Urothelium cell line (cell line): ENCODE measurements at regions not wholly inside any gene's neighbourhood (a gene's known extent, or its start where the extent isn't known, plus 50 kb on each side); places are given as distances from the start of the nearest gene placed in this dataset.

Experiments used
- DNase-seq: peaks from one replicate; pipeline ENCODE4 v3.0.0; 2011; ENCODE audit warnings: low spot score, mixed read lengths
- FAIRE-seq: peaks from 2 replicates; lab custom pipeline; 2011; peaks lifted over from hg19 to GRCh38; lab: Jason Lieb, UNC

DNA sequence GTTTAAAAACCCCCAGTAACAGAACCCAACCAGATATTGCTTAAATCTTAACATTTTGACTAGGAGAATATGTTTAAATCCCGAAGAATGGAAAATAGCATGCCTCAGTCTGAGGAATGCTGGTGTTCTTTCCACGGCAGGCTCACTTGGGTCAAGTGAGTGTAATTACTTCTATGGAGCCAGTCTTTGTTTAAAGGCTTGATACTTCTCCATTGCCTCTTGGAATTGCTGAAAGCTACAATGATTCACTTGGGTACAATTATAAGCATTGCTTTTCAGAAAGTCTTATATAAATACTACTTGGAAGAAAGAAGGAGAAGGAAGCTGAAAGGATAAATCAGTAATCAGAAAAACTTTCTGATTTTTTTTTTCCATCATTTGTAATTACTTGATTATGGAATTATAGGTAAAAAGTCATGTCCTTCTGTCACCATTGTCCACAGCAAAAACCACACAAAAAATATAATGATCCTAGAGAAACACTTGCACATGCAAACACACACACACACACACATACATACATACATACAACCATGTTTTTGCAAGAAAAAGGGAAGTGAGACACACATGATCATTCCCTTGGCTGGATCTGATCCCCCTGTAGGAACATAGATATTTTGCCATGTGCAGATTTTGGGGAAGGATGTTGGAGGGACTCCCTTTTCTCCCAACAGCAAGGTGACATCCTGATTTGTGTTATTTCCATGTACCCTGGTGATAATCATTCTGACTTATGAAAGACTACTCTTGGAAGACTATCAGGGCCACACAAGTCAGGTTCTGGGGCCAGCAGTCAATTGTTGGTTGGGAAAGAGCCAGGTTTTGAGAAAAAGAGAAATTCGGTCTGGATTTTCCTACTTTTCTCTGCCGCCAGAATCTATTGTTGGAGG lies 396.0 kb upstream of the BTBD3 start:
- DNase-seq (no peak), FAIRE-seq (no peak)

- no peak for FAIRE-seq
- DNase-seq: no peak
These were observed 395.3 kb upstream of the BTBD3 start for GRCh38 chr20:11522366-11522741.

GRCh38 chr20:11529047-11529446 lies 388.6 kb upstream of the BTBD3 start:
- FAIRE-seq (no peak), DNase-seq (peak; percentile 37)

DNA sequence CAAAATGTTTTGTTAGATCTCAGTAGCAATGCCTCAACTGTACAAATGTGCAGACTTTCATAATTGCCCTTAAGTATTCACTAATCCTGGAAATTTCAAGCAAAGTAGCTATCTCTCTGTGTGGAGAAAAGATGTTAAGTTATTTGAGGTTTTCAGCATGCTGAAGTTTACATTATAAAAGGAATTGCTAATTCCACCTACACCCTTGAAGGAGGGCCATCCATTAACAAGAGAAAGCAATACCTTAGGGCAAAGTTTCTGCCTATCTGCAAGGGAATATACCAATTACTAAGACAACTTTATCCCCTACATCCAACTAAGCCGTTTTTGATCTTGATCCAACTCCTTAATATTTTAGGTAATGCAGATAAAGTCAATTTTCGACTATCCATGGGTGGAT lies 380.7 kb upstream of the BTBD3 start:
- no peak for FAIRE-seq

DNA sequence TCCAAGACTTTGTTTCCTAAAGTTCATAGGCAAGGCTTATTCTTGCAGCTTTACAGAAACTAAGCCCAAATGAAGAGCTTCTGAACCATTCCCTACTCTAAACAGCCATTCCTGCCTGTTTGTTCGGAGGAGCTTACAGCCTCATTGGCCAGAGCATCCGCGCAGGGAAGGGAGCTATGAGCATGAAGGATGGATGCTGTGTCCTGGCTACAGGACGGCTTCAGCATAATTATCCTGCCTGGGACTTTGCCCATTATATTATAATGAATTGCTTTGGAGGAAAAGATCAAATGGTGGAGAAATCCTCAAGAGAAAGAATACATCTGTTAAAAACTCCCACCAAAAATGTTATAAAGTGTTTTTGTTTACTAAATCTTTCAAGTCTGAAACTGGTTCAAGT lies 378.2 kb upstream of the BTBD3 start:
- no peak for FAIRE-seq
- no peak for DNase-seq

More for the DNA sequence above, 380.7 kb upstream of the BTBD3 start:
- DNase-seq: no peak

GRCh38 chr20:11540558-11540957 lies 377.1 kb upstream of the BTBD3 start:
- no peak for FAIRE-seq

DNA sequence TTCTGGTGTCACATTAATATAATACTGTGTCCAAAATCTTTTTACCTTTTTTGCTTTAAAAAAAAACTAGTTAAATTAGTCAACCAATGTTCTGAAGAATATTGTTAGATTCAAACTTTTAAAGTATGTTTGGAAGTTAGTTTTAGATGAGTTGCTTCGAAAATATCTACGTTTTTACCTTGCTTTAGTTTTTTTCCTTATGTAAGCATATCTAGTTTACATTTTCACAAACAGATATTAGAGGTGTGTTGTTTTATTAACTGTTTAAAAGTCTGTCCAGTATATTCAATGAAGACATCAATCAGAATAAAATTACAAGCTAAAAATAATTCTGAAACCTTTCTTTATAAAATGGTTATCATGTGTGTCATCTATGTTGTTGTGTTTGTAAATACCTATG lies 375.0 kb upstream of the BTBD3 start:
- FAIRE-seq: no peak
- DNase-seq: no peak

More at GRCh38 chr20:11540558-11540957, 377.1 kb upstream of the BTBD3 start:
- no peak for DNase-seq

- DNase-seq (peak; percentile 41), FAIRE-seq (no peak)
These were observed 373.5 kb upstream of the BTBD3 start for GRCh38 chr20:11544029-11544678.

- no peak for FAIRE-seq
- DNase-seq: no peak
These were observed 370.8 kb upstream of the BTBD3 start for GRCh38 chr20:11546939-11547338.

DNA sequence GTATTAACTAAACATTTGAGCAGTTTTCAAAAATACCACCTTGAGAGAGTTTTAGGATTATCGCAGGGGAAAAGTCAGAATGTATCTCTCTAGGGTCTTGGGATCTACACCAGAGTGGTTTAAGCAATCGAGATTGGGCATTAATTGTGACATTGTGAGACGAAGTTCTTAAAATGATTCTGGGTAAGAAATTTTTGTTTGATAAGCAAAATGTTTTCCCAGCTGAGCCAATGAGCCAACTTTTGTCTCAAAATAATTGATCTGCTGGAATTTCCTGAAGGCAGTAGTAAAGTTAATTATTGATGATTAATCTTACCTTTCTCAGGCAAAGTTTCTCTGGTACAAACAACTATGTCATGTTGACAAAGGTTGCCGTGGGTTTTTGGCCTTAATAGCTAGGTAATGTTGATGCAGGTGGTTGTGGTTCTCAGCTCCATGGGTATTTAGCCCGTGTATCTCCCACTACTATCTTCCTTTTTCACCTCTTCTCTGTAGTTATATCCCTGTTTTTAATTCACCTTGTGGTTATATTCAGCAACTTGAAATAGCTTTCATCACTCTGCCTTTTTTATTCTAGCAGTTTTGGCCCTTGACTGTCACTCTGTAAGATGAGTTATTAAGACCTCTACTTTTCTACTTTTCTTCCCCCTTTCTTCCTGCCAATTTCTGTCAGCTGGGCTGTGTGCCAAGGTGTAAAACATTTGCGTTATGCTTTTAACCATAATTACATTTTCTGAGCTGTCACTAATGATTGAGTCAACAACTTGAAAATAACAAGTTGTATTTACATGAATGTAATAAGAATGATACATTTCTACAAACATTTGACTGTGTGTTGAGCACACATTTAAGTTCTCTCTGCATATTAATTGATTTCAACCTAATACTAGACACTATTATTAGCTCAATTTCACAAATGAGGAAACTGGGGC lies 368.3 kb upstream of the BTBD3 start:
- FAIRE-seq (no peak), DNase-seq (no peak)

- no peak for FAIRE-seq
These were observed 366.9 kb upstream of the BTBD3 start for GRCh38 chr20:11550657-11551338.

GRCh38 chr20:11551479-11551878 lies 366.2 kb upstream of the BTBD3 start:
- FAIRE-seq (no peak), DNase-seq (no peak)

More at GRCh38 chr20:11550657-11551338, 366.9 kb upstream of the BTBD3 start:
- DNase-seq: no peak

GRCh38 chr20:11553603-11554002 lies 364.1 kb upstream of the BTBD3 start:
- FAIRE-seq: no peak
- DNase-seq: peak; percentile 36

DNA sequence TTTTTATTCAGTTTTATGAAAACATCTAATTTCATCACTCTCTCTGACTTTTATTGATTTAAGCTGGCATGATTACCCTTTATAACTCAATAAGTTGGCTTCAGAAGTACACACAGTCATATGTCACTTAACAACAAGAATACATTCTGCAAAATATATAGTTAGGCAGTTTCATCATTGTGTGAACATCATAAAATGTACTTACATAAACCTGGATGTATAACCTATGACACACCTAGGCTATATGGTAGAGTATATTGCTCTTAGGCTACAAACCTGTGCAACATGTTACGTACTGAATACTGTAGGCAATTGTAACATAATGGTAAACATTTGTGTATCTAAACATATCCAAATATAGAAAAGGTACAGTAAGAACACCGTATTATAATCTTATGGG lies 362.2 kb upstream of the BTBD3 start:
- no peak for FAIRE-seq

GRCh38 chr20:11556410-11556809 lies 361.3 kb upstream of the BTBD3 start:
- no peak for DNase-seq
- FAIRE-seq: no peak

More for the DNA sequence above, 362.2 kb upstream of the BTBD3 start:
- DNase-seq: no peak

- FAIRE-seq (no peak), DNase-seq (no peak)
These were observed 353.2 kb upstream of the BTBD3 start for GRCh38 chr20:11564491-11564890.

DNA sequence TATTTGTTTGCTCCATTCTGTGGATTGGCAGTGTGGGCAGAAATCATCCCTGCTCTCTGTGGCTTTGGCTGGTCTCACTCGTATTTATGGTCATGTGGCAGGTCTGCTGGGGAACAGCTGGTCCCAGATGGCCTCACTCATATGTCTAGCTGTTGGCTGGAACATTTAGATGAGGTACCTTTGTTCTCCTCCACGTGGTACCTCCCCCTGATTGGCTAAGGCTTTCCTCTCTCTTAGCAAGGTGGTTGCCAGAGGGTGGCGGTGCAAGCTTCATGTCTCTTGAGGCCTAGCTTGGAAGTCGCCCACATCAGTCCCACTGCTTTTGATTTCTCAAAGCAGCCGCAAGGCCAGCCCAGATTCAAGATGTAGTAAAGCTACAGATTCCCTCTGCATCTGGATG lies 348.5 kb upstream of the BTBD3 start:
- DNase-seq: no peak
- no peak for FAIRE-seq

GRCh38 chr20:11573507-11573906 lies 344.2 kb upstream of the BTBD3 start:
- no peak for FAIRE-seq
- DNase-seq: no peak

GRCh38 chr20:11581271-11581670 lies 336.4 kb upstream of the BTBD3 start:
- DNase-seq (no peak), FAIRE-seq (no peak)

- FAIRE-seq (no peak), DNase-seq (no peak)
These were observed 335.6 kb upstream of the BTBD3 start for GRCh38 chr20:11582060-11582459.
